GM12878 (cell line): ENCODE measurements at regions not wholly inside any gene's neighbourhood (a gene's known extent, or its start where the extent isn't known, plus 50 kb on each side); places are given as distances from the start of the nearest gene placed in this dataset.

Experiments
- ATAC-seq: fragments of 200-7000 bp; cut with Tn5 transposase; 3 replicates; pipeline ENCODE4 v1.9.1; 2020; ENCODE audit warnings: mild to moderate bottlenecking, moderate library complexity
- BruUV-seq: library from RNA; stranded (reverse); fragments of 400-500 nt; replicated peaks from 2 replicates; lab custom pipeline; 2021; lab: Mats Ljungman, UMichigan
- CTCF ChIA-PET: fragments of 300-600 bp; sonication (Branson Sonifier 250); formaldehyde crosslinking; extraction: SDS; loops from one replicate; lab custom pipeline; 2021; ENCODE audit warnings: inconsistent platforms; lab: Yijun Ruan, JAX
- POLR2A ChIA-PET: fragments of 350-600 bp; formaldehyde crosslinking; extraction: SDS; loops from one replicate; lab custom pipeline; 2021; ENCODE audit warnings: inconsistent platforms; lab: Charles Lee
- RAD21 ChIA-PET: fragments of 300-600 bp; sonication (Branson Sonifier 250); formaldehyde crosslinking; loops from one replicate; lab custom pipeline; 2023; ENCODE audit warnings: antibody characterized with exemption; ENCODE audit not compliant: unreplicated experiment; lab: Charles Lee
- SMC1A ChIA-PET: fragments of 300-600 bp; sonication (Branson Sonifier 250); formaldehyde crosslinking; loops from one replicate; lab custom pipeline; 2023; ENCODE audit not compliant: unreplicated experiment, uncharacterized antibody; lab: Charles Lee
- DNase-seq: peaks from one replicate; pipeline ENCODE4 v3.0.0-alpha.2; 2011; ENCODE audit warnings: low read depth, low spot score
- FAIRE-seq: peaks from 3 replicates; lab custom pipeline; 2011; peaks lifted over from hg19 to GRCh38; lab: Jason Lieb, UNC
- H2AFZ ChIP-seq: 2 replicates; pipeline ENCODE4 v1.6.0; 2011; ENCODE audit warnings: low read depth, low read length, control low read depth; ENCODE audit not compliant: control insufficient read depth
- H3K27ac ChIP-seq: 2 replicates; pipeline ENCODE4 v1.5.1; 2011; ENCODE audit warnings: control low read depth; ENCODE audit not compliant: control insufficient read depth, insufficient read depth
- H3K27me3 ChIP-seq, 2 experiments: replicated peaks in 1 of 2; 2 replicates each; pipeline versions ENCODE4 v1.6.0 to v1.6.1; 2011; ENCODE audit warnings: low read length in 1 of 2; ENCODE audit not compliant: control insufficient read depth in 2 of 2, insufficient read depth in 2 of 2
- H3K36me3 ChIP-seq, 2 experiments: 2 replicates each; pipeline ENCODE4 v1.5.1; 2011; ENCODE audit warnings: low read length in 1 of 2; ENCODE audit not compliant: control insufficient read depth in 2 of 2, insufficient read depth in 2 of 2
- H3K4me1 ChIP-seq: 2 replicates; pipeline ENCODE4 v1.6.1; 2011; ENCODE audit warnings: mild to moderate bottlenecking, low read length, moderate library complexity, mixed read lengths; ENCODE audit not compliant: control insufficient read depth, insufficient read depth
- H3K4me2 ChIP-seq: 2 replicates; pipeline ENCODE4 v1.6.0; 2011; ENCODE audit warnings: control low read depth; ENCODE audit not compliant: control insufficient read depth, insufficient read depth
- H3K4me3 ChIP-seq: fragments of 200-600 bp; sonication (generic); 2 replicates; pipeline ENCODE4 v1.5.1; 2016
- H3K79me2 ChIP-seq: 2 replicates; pipeline ENCODE4 v1.6.0; 2011; ENCODE audit warnings: low read length; ENCODE audit not compliant: control insufficient read depth, insufficient read depth
- H3K9ac ChIP-seq: 2 replicates; pipeline ENCODE4 v1.8.0; 2011; ENCODE audit warnings: low read length, control low read depth, mixed read lengths; ENCODE audit not compliant: control insufficient read depth, insufficient read depth
- H3K9me3 ChIP-seq: replicated peaks from 3 replicates; pipeline ENCODE4 v1.5.1; 2011; ENCODE audit warnings: mild to moderate bottlenecking, low read length; ENCODE audit not compliant: control insufficient read depth, insufficient read depth
- H4K20me1 ChIP-seq: 2 replicates; pipeline ENCODE4 v1.6.0; 2011; ENCODE audit not compliant: control insufficient read depth, insufficient read depth
- FOXM1 ChIP-seq: IDR thresholded peaks from 2 replicates; pipeline ENCODE4 v1.6.1; 2012; ENCODE audit warnings: low read depth, mild to moderate bottlenecking, inconsistent platforms, low read length, moderate library complexity
- GABPA ChIP-seq: IDR thresholded peaks from 2 replicates; pipeline ENCODE4 v1.6.1; 2014; ENCODE audit warnings: antibody characterized with exemption, low read depth, mild to moderate bottlenecking, inconsistent platforms
- MXI1 ChIP-seq: fragments of 150-350 bp; IDR thresholded peaks from 2 replicates; pipeline ENCODE4 v1.6.1; 2011; ENCODE audit warnings: low read depth, mild to moderate bottlenecking, inconsistent platforms, low read length, improper control_type of control experiment
- POLR2AphosphoS5 ChIP-seq: IDR thresholded peaks from 2 replicates; pipeline ENCODE4 v1.6.1; 2011; ENCODE audit warnings: mild to moderate bottlenecking, low read length, inconsistent platforms
- SP1 ChIP-seq: IDR thresholded peaks from one replicate; pipeline ENCODE4 v1.6.1; 2011; ENCODE audit warnings: low read depth, low read length
- SUZ12 ChIP-seq: fragments of 200-600 bp; sonication (generic); IDR thresholded peaks from one replicate; pipeline ENCODE4 v1.6.1; 2018; ENCODE audit warnings: antibody characterized with exemption, mild to moderate bottlenecking; ENCODE audit not compliant: unreplicated experiment
- TCF3 ChIP-seq: IDR thresholded peaks from 2 replicates; pipeline ENCODE4 v1.6.1; 2012; ENCODE audit warnings: low read depth, mild to moderate bottlenecking, low read length, borderline replicate concordance; ENCODE audit not compliant: insufficient read depth
- ZNF622 ChIP-seq: fragments of 450-650 bp; IDR thresholded peaks from 2 replicates; pipeline ENCODE4 v1.6.1; 2017; ENCODE audit warnings: mild to moderate bottlenecking, inconsistent platforms
- ZSCAN29 ChIP-seq: fragments of 450-650 bp; IDR thresholded peaks from 2 replicates; pipeline ENCODE4 v1.6.1; 2017; ENCODE audit warnings: mild to moderate bottlenecking, moderate library complexity
- WGBS: methylation state at CpG from one replicate; pipeline ENCODE4 v1.1.6; 2016; ENCODE audit warnings: low lambda C conversion rate; ENCODE audit not compliant: insufficient replicate concordance, insufficient coverage; ENCODE audit errors: missing lambda C conversion rate; 5-methylcytosine and 5-hydroxymethylcytosine counted together
- in situ Hi-C: fragments of 300-500 bp; cut with MboI; formaldehyde crosslinking; loops from 9 replicates; pipeline ENCODE4 v1.14.3; 2018; ENCODE audit warnings: mixed read lengths
- intact Hi-C: fragments of 100-400 bp; cut with micrococcal nuclease; formaldehyde crosslinking; loops from one replicate; pipeline ENCODE4 v1.14.2; 2022; ENCODE audit not compliant: unreplicated experiment
- TF ChIP-seq, protein P1 (sequence below): fragments of 450-650 bp; IDR thresholded peaks from 2 replicates; pipeline ENCODE4 v1.6.1; 2016; ENCODE audit warnings: mild to moderate bottlenecking
- TF ChIP-seq, protein P2 (sequence below): fragments of 450-650 bp; formaldehyde crosslinking; IDR thresholded peaks from 2 replicates; pipeline ENCODE4 v1.4.0; 2022; ENCODE audit warnings: mild to moderate bottlenecking, moderate library complexity

DNA sequence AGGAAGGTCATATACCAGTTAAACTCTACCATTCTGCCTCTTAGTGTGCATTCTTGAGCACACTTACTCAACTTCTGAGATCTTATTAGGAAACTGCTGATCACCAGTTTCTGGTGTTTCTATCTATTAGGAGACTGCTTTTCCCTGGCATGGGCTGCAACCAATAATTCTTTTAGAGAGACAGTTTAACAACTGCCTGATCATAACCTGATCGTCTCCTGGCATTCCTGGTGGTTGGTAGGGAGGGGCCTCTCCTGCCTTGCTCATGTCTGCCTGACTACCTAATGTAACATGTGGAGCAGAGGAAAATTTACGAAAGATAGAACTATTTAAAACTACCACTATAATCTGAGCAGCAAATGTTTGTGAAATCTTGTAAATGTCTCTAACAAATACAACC lies 75.3 kb upstream of the MGAT4C start:
- Histone ChIP-seq H3K27ac (no peak overlapping the region), H3K4me2 (no peak overlapping the region), H3K36me3 (no peaks in the 10 kb centered on the region), H4K20me1 (no peaks in the 10 kb centered on the region), H3K79me2 (no peaks in the 10 kb centered on the region), H3K4me3 (no peak overlapping the region), H3K27me3 (no peaks in the 10 kb centered on the region), H2AFZ (no peak overlapping the region), H3K9ac (no peak overlapping the region), H3K4me1 (no peaks in the 10 kb centered on the region), H3K9me3 (no peaks in the 10 kb centered on the region)
- no TSS peak for BruUV-seq
- ATAC-seq (no peak), DNase-seq (no peak), FAIRE-seq (no peak)
- TF ChIP-seq SUZ12 = no peak
- TF ChIP-seq, protein P1, sequence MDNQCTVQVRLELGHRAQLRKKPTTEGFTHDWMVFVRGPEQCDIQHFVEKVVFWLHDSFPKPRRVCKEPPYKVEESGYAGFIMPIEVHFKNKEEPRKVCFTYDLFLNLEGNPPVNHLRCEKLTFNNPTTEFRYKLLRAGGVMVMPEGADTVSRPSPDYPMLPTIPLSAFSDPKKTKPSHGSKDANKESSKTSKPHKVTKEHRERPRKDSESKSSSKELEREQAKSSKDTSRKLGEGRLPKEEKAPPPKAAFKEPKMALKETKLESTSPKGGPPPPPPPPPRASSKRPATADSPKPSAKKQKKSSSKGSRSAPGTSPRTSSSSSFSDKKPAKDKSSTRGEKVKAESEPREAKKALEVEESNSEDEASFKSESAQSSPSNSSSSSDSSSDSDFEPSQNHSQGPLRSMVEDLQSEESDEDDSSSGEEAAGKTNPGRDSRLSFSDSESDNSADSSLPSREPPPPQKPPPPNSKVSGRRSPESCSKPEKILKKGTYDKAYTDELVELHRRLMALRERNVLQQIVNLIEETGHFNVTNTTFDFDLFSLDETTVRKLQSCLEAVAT = no peak
- TF ChIP-seq FOXM1 = no peak
- no peak for TF ChIP-seq ZNF622
- no peak for TF ChIP-seq POLR2AphosphoS5
- no peak for TF ChIP-seq SP1
- TF ChIP-seq ZSCAN29 = no peak
- TF ChIP-seq GABPA = no peak
- TF ChIP-seq, protein P2, sequence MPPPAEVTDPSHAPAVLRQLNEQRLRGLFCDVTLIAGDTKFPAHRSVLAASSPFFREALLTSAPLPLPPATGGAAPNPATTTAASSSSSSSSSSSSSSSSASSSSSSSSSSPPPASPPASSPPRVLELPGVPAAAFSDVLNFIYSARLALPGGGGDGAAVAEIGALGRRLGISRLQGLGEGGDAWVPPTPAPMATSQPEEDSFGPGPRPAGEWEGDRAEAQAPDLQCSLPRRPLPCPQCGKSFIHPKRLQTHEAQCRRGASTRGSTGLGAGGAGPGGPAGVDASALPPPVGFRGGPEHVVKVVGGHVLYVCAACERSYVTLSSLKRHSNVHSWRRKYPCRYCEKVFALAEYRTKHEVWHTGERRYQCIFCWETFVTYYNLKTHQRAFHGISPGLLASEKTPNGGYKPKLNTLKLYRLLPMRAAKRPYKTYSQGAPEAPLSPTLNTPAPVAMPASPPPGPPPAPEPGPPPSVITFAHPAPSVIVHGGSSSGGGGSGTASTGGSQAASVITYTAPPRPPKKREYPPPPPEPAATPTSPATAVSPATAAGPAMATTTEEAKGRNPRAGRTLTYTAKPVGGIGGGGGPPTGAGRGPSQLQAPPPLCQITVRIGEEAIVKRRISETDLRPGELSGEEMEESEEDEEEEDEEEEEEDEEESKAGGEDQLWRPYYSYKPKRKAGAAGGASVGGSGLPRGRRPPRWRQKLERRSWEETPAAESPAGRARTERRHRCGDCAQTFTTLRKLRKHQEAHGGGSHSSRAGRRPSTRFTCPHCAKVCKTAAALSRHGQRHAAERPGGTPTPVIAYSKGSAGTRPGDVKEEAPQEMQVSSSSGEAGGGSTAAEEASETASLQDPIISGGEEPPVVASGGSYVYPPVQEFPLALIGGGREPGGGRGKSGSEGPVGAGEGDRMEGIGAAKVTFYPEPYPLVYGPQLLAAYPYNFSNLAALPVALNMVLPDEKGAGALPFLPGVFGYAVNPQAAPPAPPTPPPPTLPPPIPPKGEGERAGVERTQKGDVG (CRISPR knock-in tag) = no peak
- no peak for TF ChIP-seq TCF3
- TF ChIP-seq MXI1 = no peak
- intact Hi-C loops (no loop called here), in situ Hi-C loops (no loop called here)
- RAD21 ChIA-PET = no interaction called here
- SMC1A ChIA-PET = no interaction called here
- CTCF ChIA-PET = no interaction called here
- POLR2A ChIA-PET = no interaction called here
- 11% methylated on average over 2 of the region's 2 CpGs for WGBS
